NCI-H2196 (cell line): ENCODE measurements at regions not wholly inside any gene's neighbourhood (a gene's known extent, or its start where the extent isn't known, plus 50 kb on each side); places are given as distances from the start of the nearest gene placed in this dataset.

Experiments
- DNase-seq: peaks from one replicate; lab custom pipeline; 2025; ENCODE audit not compliant: unreplicated experiment; lab: John Stamatoyannopoulos, UW

- no peak for DNase-seq
These were observed 180.3 kb upstream of the PPARGC1A start for GRCh38 chr4:24070117-24070516.

- peak; percentile 57 for DNase-seq
These were observed 177.7 kb upstream of the PPARGC1A start for GRCh38 chr4:24067367-24068193.

- no peak for DNase-seq
These were observed 176.1 kb upstream of the PPARGC1A start for GRCh38 chr4:24065974-24066373.

- peak; percentile 12 for DNase-seq
These were observed 173.9 kb upstream of the PPARGC1A start for GRCh38 chr4:24063731-24064130.

- no peak for DNase-seq
These were observed 171.1 kb upstream of the PPARGC1A start for GRCh38 chr4:24060932-24061331.

GRCh38 chr4:24059839-24060238 is 170.0 kb upstream of the PPARGC1A start:
- DNase-seq: no peak

GRCh38 chr4:24057915-24058559 is 168.2 kb upstream of the PPARGC1A start:
- DNase-seq: no peak

GRCh38 chr4:24056289-24056688 is 166.4 kb upstream of the PPARGC1A start:
- no peak for DNase-seq

- no peak for DNase-seq
These were observed 165.8 kb upstream of the PPARGC1A start for GRCh38 chr4:24055623-24056022.

GRCh38 chr4:24054910-24055309 is 165.1 kb upstream of the PPARGC1A start:
- no peak for DNase-seq

GRCh38 chr4:24053934-24054333 is 164.1 kb upstream of the PPARGC1A start:
- no peak for DNase-seq

GRCh38 chr4:24044610-24045589 is 155.1 kb upstream of the PPARGC1A start:
- DNase-seq: no peak

GRCh38 chr4:24042094-24042493 is 152.2 kb upstream of the PPARGC1A start:
- DNase-seq: no peak

GRCh38 chr4:24040811-24041210 is 151.0 kb upstream of the PPARGC1A start:
- no peak for DNase-seq

GRCh38 chr4:24033626-24034025 is 143.8 kb upstream of the PPARGC1A start:
- no peak for DNase-seq

GRCh38 chr4:24032371-24032989 is 142.6 kb upstream of the PPARGC1A start:
- DNase-seq: no peak

GRCh38 chr4:24026596-24026995 is 136.7 kb upstream of the PPARGC1A start:
- DNase-seq: no peak

GRCh38 chr4:24024605-24025004 is 134.8 kb upstream of the PPARGC1A start:
- peak; percentile 15 for DNase-seq

- DNase-seq: no peak
These were observed 134.3 kb upstream of the PPARGC1A start for GRCh38 chr4:24024157-24024556.

- no peak for DNase-seq
These were observed 125.9 kb upstream of the PPARGC1A start for GRCh38 chr4:24015782-24016181.
